ENCODE measurements at regions not wholly inside any gene's neighbourhood (a gene's known extent, or its start where the extent isn't known, plus 50 kb on each side); places are given as distances from the start of the nearest gene placed in this dataset.

DNA sequence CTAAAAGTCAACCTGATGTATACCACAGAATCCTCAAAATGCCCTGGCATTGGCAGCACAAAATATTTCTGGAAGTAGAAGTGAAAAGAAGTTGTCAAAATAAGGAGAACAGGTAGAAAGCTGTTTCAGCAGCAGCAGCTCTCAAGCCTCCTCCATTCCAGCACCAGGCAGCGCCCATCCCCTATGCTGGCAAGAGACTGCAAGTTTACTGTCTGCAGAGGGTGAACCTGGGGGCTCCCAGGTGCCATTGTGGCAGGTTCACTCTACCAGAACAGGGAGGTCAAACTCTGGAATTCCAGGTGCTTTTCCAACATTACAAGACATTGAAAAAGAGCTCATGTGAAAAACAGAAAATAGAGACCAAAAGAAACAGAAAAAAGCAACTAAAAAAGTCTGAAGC lies 128.8 kb upstream of the CTTNBP2NL start:
- TF ChIP-seq FOS (IDR thresholded peaks at IDR 0.05; ENCODE audit: low read depth, low read length) (no peak), RFX5 (IDR thresholded peaks at IDR 0.05; ENCODE audit: low read depth, low read length) (no peak), RAD21 (IDR thresholded peaks at IDR 0.05; ENCODE audit: low read length) (no peak)
- TF ChIP-seq, protein P1, sequence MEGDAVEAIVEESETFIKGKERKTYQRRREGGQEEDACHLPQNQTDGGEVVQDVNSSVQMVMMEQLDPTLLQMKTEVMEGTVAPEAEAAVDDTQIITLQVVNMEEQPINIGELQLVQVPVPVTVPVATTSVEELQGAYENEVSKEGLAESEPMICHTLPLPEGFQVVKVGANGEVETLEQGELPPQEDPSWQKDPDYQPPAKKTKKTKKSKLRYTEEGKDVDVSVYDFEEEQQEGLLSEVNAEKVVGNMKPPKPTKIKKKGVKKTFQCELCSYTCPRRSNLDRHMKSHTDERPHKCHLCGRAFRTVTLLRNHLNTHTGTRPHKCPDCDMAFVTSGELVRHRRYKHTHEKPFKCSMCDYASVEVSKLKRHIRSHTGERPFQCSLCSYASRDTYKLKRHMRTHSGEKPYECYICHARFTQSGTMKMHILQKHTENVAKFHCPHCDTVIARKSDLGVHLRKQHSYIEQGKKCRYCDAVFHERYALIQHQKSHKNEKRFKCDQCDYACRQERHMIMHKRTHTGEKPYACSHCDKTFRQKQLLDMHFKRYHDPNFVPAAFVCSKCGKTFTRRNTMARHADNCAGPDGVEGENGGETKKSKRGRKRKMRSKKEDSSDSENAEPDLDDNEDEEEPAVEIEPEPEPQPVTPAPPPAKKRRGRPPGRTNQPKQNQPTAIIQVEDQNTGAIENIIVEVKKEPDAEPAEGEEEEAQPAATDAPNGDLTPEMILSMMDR (conservative IDR thresholded peaks at IDR 0.05; ENCODE audit: low read depth, low read length), result no peak
- TF ChIP-seq, protein P2, sequence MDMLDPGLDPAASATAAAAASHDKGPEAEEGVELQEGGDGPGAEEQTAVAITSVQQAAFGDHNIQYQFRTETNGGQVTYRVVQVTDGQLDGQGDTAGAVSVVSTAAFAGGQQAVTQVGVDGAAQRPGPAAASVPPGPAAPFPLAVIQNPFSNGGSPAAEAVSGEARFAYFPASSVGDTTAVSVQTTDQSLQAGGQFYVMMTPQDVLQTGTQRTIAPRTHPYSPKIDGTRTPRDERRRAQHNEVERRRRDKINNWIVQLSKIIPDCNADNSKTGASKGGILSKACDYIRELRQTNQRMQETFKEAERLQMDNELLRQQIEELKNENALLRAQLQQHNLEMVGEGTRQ (IDR thresholded peaks at IDR 0.05; ENCODE audit: low read depth, low read length), result no peak
- TF ChIP-seq, protein P3, sequence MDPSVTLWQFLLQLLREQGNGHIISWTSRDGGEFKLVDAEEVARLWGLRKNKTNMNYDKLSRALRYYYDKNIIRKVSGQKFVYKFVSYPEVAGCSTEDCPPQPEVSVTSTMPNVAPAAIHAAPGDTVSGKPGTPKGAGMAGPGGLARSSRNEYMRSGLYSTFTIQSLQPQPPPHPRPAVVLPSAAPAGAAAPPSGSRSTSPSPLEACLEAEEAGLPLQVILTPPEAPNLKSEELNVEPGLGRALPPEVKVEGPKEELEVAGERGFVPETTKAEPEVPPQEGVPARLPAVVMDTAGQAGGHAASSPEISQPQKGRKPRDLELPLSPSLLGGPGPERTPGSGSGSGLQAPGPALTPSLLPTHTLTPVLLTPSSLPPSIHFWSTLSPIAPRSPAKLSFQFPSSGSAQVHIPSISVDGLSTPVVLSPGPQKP (IDR thresholded peaks at IDR 0.05; ENCODE audit: borderline replicate concordance, low read depth, low read length), result no peak
